GM10248 (cell line): ENCODE measurements at regions not wholly inside any gene's neighbourhood (a gene's known extent, or its start where the extent isn't known, plus 50 kb on each side); places are given as distances from the start of the nearest gene placed in this dataset.

ENCODE experiments used
- CTCF ChIA-PET: fragments of 300-600 bp; sonication (Branson Sonifier 250); formaldehyde crosslinking; extraction: SDS; loops from one replicate; lab custom pipeline; 2021; ENCODE audit warnings: antibody characterized with exemption; lab: Yijun Ruan, JAX
- POLR2A ChIA-PET: fragments of 350-650 bp; sonication (Branson Sonifier 250); formaldehyde crosslinking; extraction: SDS; loops from one replicate; lab custom pipeline; 2020; ENCODE audit warnings: antibody characterized with exemption; lab: Yijun Ruan, JAX
- DNase-seq: peaks from one replicate; pipeline ENCODE4 v3.0.0; 2012; ENCODE audit errors: extremely low spot score
- CTCF ChIP-seq: IDR thresholded peaks from 2 replicates; pipeline ENCODE4 v1.5.1; 2012; ENCODE audit warnings: mild to moderate bottlenecking, low read depth; ENCODE audit errors: extremely low read depth, missing control alignments, control extremely low read depth

GRCh38 chr4:178136736-178137345 lies 694.6 kb upstream of the AGA start:
- POLR2A ChIA-PET = no interaction called here
- CTCF ChIA-PET = no interaction called here

GRCh38 chr4:178137732-178138471 lies 695.7 kb upstream of the AGA start:
- ChIA-PET POLR2A (no interaction called here), CTCF (no interaction called here)
- no peak for TF ChIP-seq CTCF
- DNase-seq = no peak

More at GRCh38 chr4:178136736-178137345, 694.6 kb upstream of the AGA start:
- no peak for TF ChIP-seq CTCF
- DNase-seq = no peak

- no peak for TF ChIP-seq CTCF
Observed at GRCh38 chr4:178138491-178138890, 696.3 kb upstream of the AGA start.

GRCh38 chr4:178140326-178140915 lies 698.2 kb upstream of the AGA start:
- POLR2A ChIA-PET = no interaction called here
- CTCF ChIA-PET = interaction anchor here (1.2 kb wide), 1 partner anchor 12 kb away, joined by 3 read pairs; no protein-coding TSS in a partner anchor
- DNase-seq = no peak
- no peak for TF ChIP-seq CTCF

More at GRCh38 chr4:178138491-178138890, 696.3 kb upstream of the AGA start:
- ChIA-PET POLR2A (no interaction called here), CTCF (no interaction called here)
- no peak for DNase-seq

GRCh38 chr4:178142724-178143123 lies 700.5 kb upstream of the AGA start:
- ChIA-PET POLR2A (no interaction called here), CTCF (interaction anchor here (0.8 to 1.4 kb wide), 2 partner anchors 9 to 34 kb away, joined by 3 read pairs; no protein-coding TSS in a partner anchor)
- no peak for TF ChIP-seq CTCF
- no peak for DNase-seq

- DNase-seq = no peak
- ChIA-PET POLR2A (no interaction called here), CTCF (no interaction called here)
- TF ChIP-seq CTCF = no peak
Observed at GRCh38 chr4:178148106-178148505, 705.9 kb upstream of the AGA start.
